HG03469 (cell line): ENCODE measurements at regions not wholly inside any gene's neighbourhood (a gene's known extent, or its start where the extent isn't known, plus 50 kb on each side); places are given as distances from the start of the nearest gene placed in this dataset.

Experiments
- ATAC-seq: cut with Tn5 transposase; IDR thresholded peaks from one replicate; pipeline ENCODE4 v1.9.1; 2021; ENCODE audit warnings: mild to moderate bottlenecking, moderate library complexity, moderate number of reproducible peaks; ENCODE audit not compliant: unreplicated experiment

- no peak for ATAC-seq
These were observed 138.0 kb downstream of the ZFP36L2 start for GRCh38 chr2:43088143-43089073.

DNA sequence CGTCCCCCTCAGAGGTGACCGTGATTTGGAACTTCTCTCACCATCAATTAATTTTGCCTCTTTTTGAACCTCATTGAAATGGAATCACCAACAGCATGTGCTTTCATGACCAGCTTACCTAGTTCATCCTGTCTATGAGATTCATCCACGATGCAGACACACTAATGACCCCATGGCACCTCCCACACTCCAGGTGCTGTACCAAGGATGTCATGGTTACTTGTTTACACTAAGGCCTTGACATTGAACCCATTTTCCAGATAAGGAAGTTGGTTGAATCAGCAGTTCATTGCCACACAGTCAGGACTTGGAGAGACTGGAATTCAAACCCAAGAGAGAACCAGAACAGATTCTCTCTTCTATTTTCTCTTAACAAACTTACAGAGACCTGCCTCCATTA lies 139.0 kb downstream of the ZFP36L2 start:
- ATAC-seq: no peak

GRCh38 chr2:43086451-43087221 lies 139.8 kb downstream of the ZFP36L2 start:
- no peak for ATAC-seq

GRCh38 chr2:43085929-43086328 lies 140.5 kb downstream of the ZFP36L2 start:
- ATAC-seq: no peak

DNA sequence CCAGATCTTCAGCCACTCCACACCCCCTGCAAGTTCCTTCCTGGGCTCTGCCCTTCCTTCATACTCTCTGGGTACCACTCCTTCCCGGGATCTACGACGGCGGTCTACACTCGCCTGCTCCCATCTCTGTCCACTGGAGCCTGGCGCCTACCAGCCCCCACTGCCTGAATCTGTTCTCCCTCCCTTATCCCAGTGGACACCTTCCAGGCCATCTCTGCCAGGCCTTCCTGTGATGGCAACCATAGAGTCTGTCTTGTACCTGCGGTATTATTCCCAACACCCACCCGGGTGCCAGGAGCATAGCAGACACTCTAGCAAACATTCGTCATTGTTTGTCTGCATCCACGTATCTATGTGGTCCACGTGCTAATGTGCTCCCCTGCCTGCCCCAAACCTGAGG lies 140.9 kb downstream of the ZFP36L2 start:
- no peak for ATAC-seq

DNA sequence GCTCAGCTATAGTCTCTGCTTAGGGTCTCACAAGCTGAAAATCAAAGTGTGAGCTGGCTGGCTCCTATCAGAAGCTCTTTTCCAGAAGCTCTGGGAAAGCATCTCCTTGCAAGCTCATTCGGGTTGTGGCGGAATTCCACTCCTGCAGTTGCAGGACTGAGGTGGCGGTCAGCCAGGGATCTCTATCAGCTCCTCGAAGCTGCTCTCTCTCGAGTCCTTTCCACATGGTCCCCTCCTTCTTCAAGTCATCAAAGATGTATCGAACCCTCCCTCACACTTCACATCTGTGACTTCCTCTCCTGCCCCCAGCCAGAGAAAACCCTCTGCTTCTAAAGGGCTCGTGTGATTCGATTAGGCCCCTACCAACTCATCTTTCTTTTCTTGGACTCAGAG lies 141.7 kb downstream of the ZFP36L2 start:
- no peak for ATAC-seq

GRCh38 chr2:43083710-43084698 lies 142.4 kb downstream of the ZFP36L2 start:
- no peak for ATAC-seq

- ATAC-seq: no peak
These were observed 143.3 kb downstream of the ZFP36L2 start for GRCh38 chr2:43082903-43083677.

- ATAC-seq: no peak
These were observed 144.1 kb downstream of the ZFP36L2 start for GRCh38 chr2:43082111-43082894.

DNA sequence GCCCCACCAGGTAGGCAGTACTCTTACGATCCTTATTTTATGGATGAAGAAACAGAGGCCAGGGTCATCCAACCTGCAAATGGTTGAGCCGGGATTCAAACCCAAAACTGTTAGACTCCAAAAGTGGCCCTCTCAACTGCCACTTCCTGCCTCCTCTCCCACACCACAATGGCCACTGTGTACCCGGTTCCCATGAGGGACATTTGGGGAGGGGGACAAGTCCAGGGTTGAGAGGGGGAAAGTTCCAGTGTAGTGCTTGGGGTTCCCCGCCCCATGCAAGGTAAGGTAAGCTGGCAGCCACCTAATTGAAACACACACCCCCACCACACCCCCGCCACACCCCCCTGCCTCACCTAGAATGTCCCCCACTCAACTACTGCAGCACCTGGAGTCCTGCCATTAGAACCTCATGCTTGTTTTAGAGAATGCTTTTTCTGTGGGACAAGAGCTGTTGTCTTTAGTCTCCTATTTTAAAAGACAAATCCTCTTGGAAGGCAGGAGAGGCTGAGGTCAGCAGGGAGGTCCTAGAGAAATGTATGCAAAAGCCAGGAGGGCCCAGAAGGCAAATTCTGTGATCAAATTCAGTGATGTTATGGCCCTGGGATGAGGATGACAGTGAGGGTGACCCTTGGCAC lies 145.2 kb downstream of the ZFP36L2 start:
- ATAC-seq: no peak

DNA sequence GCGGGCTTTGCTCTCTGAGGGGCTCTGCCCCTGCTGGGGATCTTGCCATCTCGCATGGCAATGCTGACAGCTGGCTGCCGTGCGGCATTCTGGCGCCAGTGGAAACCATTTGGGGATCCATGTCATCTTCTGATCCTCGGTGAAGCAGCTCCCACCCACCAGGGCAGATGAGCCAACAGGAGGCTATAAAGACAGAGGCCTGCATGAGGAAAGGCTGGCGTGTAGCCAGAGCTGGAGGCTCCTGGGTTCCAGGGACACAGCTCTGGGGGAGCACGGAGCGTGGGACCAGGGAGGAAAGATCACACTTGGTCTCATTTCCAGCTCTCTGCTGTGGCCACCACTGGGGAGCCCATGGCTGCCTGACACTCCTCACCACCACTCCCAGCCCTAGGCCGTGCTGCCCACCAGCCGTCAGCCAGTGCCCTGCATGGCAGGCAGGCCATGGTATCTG lies 145.8 kb downstream of the ZFP36L2 start:
- no peak for ATAC-seq

- no peak for ATAC-seq
These were observed 147.3 kb downstream of the ZFP36L2 start for GRCh38 chr2:43078781-43079755.

DNA sequence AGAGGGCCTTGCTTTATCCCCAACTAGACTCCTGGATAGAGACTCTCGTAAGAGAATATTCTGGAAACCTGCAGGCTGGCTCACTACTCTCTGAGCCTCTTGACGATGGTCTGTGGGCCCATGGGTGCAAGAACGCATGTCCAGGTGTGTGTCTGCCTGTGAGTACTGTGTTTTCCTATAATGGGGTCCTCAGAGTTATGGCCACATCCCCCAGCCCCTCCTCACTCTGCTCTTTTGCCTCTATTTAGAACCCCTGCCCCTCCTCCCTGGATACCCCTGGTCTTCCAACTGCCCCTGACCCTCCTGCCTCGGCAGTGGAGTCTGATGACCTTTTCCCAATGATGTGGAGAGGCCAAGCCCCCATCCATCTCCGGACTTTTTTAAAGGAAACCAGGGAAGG lies 148.1 kb downstream of the ZFP36L2 start:
- no peak for ATAC-seq

DNA sequence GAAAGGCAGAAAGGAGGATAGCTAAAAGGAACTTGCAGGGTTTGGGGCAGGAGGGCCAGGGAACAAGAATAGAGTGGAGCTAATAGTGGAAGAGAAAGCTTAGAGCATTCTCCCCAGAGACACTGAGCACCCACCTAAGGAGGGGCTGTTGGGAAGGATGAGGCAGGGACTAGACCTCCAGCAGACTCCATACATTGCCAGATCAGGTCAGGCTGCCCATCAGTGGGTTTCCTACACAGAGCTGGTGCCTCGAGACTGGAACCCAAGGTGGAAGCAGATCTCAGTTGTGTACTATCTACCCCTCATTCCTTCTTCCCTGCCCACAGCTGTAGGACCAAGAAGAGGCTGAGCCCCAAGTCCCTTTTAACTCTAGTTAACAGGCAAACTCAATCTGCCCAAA lies 148.5 kb downstream of the ZFP36L2 start:
- ATAC-seq: no peak

DNA sequence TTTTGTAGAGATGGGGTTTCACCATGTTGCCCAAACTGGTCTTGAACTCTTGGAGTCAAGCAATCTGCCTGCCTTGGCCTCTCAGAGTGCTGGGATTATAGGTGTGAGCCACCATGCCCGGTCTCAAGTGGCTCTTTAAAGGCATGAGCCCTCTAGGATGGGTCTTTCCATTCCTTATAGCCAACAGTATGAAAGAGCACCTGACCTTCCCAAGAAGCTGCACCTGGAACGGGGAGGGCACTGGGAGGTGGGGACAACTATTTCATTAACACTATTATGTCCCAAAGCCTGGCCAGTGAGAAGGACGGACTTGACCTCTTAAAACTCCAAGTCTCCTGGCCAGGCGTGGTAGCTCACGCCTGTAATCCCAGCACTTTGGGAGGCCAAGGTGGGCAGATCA lies 149.7 kb downstream of the ZFP36L2 start:
- ATAC-seq: no peak

DNA sequence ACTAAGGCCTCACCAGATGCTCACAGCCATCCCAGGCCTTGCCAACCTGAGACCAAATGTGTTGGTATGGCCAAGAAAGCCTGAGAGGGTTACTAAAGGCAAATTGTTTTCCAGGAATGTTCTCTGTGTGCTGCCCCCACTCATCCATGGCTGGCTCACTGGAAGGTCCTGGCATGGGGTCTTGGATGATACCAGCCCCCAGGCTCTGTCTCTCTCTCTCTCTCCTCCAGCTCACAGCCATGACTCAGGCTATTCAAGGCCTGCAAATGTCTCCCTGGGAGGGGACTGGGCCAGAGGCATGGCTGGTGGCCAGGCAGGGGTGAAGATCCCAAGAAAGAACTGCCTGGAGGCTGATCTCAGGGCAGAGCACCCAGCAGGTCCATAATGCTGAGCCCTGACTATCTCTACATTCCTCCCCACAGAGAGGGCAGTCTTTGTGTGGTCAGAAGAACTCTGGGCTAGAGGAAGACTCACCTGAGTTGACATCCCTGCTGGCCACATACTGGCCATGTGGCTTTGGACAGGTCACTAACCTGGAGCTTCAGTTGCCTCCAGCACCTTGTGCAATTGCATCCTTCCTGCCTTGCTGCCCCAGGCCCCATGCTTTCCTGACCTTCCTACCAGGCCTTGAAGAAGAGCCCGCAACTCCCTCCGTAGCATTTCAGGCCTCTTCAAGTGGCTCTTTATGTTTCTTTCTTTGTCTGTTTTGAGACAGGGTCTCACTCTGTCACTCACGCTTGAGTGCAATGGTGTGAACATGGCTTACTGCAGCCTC lies 150.4 kb downstream of the ZFP36L2 start:
- no peak for ATAC-seq
